ENCODE measurements at regions not wholly inside any gene's neighbourhood (a gene's known extent, or its start where the extent isn't known, plus 50 kb on each side); places are given as distances from the start of the nearest gene placed in this dataset.

DNA sequence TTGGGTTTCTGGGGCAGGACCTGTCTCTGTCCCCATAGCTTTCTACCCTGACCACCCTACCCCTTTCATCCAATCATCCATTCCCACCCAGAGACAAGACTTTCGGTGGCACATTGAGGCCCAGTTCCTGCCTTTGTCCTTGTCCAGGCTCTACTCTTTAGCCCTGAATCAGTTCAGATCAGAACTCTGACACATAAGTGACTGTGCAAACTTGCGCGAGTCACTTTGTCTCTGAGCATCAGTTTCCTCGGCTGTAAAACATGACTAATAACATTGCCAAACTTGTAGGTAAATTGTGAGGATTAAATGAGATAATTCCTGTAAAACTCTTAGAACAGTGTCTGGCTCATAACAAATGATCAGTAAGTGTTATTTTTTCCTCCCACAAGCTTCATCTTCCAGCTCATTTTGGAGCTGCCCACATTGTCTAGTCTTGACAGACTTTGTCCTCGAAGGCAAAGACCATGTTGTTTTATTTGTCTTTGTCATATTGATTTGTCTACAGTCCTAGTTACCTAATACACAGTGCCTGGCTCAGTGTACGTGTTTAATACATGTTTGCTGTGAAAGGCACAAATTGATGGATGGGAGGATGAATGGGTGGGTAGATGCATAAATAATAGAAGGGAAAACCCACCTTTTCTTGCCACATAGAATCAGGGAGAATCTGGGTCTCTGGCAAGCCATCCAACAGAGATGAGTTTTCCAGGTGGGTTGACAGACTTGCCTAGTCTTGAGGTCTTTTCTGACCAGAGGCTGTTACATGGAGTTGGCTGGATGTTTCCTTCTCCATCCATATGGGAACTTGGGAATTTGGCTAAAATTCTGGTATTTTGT is 262.9 kb downstream of the OMA1 start:
- Histone ChIP-seq H3K36me3 (peaks cover 0 to 3% (median 0%) of the 10 kb centered on the region in 6 donors), H3K27me3 (replicated peaks in 1 of 7) (no peaks in the 10 kb centered on the region), H3K4me3 (no peak overlapping the region), H3K9me3 (peaks cover 0 to 10% (median 0%) of the 10 kb centered on the region in 8 donors), H3K27ac (no peak overlapping the region), H3K4me1 (no peaks in the 10 kb centered on the region)
- no peak for DNase-seq
- TF ChIP-seq POLR2AphosphoS5 (IDR thresholded peaks at IDR 0.05): no peak
- TF ChIP-seq POLR2A (IDR thresholded peaks at IDR 0.05): no peak
- TF ChIP-seq, protein P1, sequence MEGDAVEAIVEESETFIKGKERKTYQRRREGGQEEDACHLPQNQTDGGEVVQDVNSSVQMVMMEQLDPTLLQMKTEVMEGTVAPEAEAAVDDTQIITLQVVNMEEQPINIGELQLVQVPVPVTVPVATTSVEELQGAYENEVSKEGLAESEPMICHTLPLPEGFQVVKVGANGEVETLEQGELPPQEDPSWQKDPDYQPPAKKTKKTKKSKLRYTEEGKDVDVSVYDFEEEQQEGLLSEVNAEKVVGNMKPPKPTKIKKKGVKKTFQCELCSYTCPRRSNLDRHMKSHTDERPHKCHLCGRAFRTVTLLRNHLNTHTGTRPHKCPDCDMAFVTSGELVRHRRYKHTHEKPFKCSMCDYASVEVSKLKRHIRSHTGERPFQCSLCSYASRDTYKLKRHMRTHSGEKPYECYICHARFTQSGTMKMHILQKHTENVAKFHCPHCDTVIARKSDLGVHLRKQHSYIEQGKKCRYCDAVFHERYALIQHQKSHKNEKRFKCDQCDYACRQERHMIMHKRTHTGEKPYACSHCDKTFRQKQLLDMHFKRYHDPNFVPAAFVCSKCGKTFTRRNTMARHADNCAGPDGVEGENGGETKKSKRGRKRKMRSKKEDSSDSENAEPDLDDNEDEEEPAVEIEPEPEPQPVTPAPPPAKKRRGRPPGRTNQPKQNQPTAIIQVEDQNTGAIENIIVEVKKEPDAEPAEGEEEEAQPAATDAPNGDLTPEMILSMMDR (IDR thresholded peaks at IDR 0.05 in 8 of 11, conservative IDR thresholded peaks at IDR 0.05 in 3 of 11): no peak
- intact Hi-C loops (cut with DNase I; ENCODE audit: low total_unique reads): no loop called here
- WGBS, 5 donors: 70 to 91% (median 76%) methylated on average over 6 of the region's 6 CpGs

DNA sequence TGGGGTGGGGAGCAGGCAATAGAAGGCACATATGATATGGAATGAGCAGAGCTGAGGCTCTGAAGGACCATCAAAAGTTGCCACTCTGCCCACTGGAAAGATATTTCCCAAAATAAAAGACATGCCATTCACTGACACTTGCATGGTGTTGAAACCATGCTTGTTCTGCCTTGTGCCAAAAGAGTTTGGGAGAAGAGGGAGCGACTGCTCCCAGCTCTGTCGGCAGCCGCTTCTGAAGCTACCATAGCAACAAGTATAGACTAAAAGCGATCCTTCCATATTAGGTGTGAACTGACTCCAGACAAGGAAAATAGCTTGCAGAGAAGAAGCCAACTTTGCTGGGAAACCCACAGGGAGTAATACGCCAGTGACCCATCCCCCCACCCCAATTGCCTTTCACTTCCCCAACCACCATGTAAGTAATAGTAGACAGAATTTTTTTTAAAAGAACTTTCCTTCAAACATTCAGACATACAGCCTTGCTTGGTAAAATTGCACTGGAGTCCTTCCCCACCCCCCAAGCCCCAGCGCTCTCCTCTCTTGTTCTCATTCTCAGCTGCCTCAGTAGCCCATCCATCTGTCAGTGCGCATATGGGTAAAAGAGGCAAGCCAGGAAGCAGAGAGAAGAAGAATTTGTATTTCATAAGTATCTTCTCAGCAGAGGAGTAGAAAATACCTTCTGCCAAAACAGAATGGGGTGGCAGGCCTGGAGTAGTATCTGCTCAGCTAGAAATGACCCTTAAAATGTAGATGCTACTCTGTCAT is 263.7 kb downstream of the OMA1 start:
- Histone ChIP-seq H3K9me3 (peaks cover 0 to 10% (median 0%) of the 10 kb centered on the region in 8 donors), H3K36me3 (peaks cover 0 to 3% (median 0%) of the 10 kb centered on the region in 6 donors), H3K27me3 (replicated peaks in 1 of 7) (no peaks in the 10 kb centered on the region), H3K4me3 (no peak overlapping the region), H3K27ac (no peak overlapping the region), H3K4me1 (no peaks in the 10 kb centered on the region)
- TF ChIP-seq, protein P1 (IDR thresholded peaks at IDR 0.05 in 8 of 11, conservative IDR thresholded peaks at IDR 0.05 in 3 of 11): no peak
- no peak for TF ChIP-seq POLR2A (IDR thresholded peaks at IDR 0.05)
- no peak for TF ChIP-seq POLR2AphosphoS5 (IDR thresholded peaks at IDR 0.05)
- no peak for DNase-seq
- 72 to 87% (median 76%) methylated on average over 7 of the region's 7 CpGs for WGBS, 5 donors
- intact Hi-C loops (cut with DNase I; ENCODE audit: low total_unique reads): no loop called here

DNA sequence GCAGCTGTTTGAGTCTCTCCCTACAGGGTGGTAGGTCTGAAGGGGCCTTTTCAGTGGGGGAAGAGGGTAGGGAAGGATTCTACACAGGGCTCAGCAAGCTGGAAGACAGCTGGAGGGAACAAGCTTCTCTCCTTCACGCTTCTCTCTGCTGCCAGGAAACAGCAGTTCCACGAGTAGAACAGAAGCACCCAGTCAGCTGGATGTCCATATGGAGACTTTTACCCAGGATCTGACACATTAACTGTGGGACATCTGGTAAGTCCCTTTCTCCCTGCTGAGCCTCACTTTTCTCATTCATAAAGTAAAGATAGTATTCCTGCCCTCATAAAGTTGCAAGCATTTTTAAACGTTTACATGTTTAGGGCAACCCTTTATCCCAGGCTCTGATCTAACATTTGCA is 280.3 kb downstream of the OMA1 start:
- H3K9me3 ChIP-seq: no peaks in the 10 kb centered on the region
- WGBS, 5 donors: 65 to 71% (median 69%) methylated on average over 3 of the region's 3 CpGs

More for the DNA sequence above, 280.3 kb downstream of the OMA1 start:
- H3K27me3 ChIP-seq (replicated peaks in 1 of 7): no peaks in the 10 kb centered on the region
- intact Hi-C loops (cut with DNase I; ENCODE audit: low total_unique reads): no loop called here
- H3K36me3 ChIP-seq: no peaks in the 10 kb centered on the region
- TF ChIP-seq POLR2AphosphoS5 (IDR thresholded peaks at IDR 0.05) (no peak), POLR2A (IDR thresholded peaks at IDR 0.05) (no peak)
- TF ChIP-seq, protein P1 (IDR thresholded peaks at IDR 0.05 in 8 of 11, conservative IDR thresholded peaks at IDR 0.05 in 3 of 11): no peak
- no peaks in the 10 kb centered on the region for H3K4me1 ChIP-seq
- H3K4me3 ChIP-seq: no peak overlapping the region
- no peak overlapping the region for H3K27ac ChIP-seq
- no peak for DNase-seq

Data from spleen (tissue), 11 donors.